ENCODE measurements at regions not wholly inside any gene's neighbourhood (a gene's known extent, or its start where the extent isn't known, plus 50 kb on each side); places are given as distances from the start of the nearest gene placed in this dataset.

- no peak for TF ChIP-seq TCF12 (IDR thresholded peaks at IDR 0.05; ENCODE audit: low read depth)
- no peak for TF ChIP-seq MAX (IDR thresholded peaks at IDR 0.05)
These were observed 54.1 kb upstream of the AKAP13 start for GRCh38 chr15:85326291-85326690.

- no peak for TF ChIP-seq USF1 (IDR thresholded peaks at IDR 0.05)
- no peak for TF ChIP-seq CREB1 (IDR thresholded peaks at IDR 0.05; ENCODE audit: low read depth)
- no peak for TF ChIP-seq TEAD4 (IDR thresholded peaks at IDR 0.05)
- TF ChIP-seq ZBTB7A (IDR thresholded peaks at IDR 0.05; ENCODE audit: low read depth) = no peak
- no peak for TF ChIP-seq MAX (IDR thresholded peaks at IDR 0.05)
- no peak for TF ChIP-seq CEBPB (IDR thresholded peaks at IDR 0.05)
- no peak for TF ChIP-seq EP300 (IDR thresholded peaks at IDR 0.05; ENCODE audit: borderline replicate concordance)
- no peak for TF ChIP-seq NFIC (IDR thresholded peaks at IDR 0.05)
- no peak for TF ChIP-seq RAD21 (IDR thresholded peaks at IDR 0.05; ENCODE audit: low read depth)
- no peak for TF ChIP-seq TCF12 (IDR thresholded peaks at IDR 0.05; ENCODE audit: low read depth)
- TF ChIP-seq YY1 (IDR thresholded peaks at IDR 0.05; ENCODE audit: low read depth) = no peak
These were observed 52.6 kb upstream of the AKAP13 start for GRCh38 chr15:85327820-85328219.

- TF ChIP-seq REST (IDR thresholded peaks at IDR 0.05; ENCODE audit: low read depth) (no peak), TCF12 (IDR thresholded peaks at IDR 0.05; ENCODE audit: low read depth) (no peak), RAD21 (IDR thresholded peaks at IDR 0.05; ENCODE audit: low read depth) (no peak), NFIC (IDR thresholded peaks at IDR 0.05) (no peak), EGR1 (IDR thresholded peaks at IDR 0.05) (no peak), USF1 (IDR thresholded peaks at IDR 0.05) (no peak), CEBPB (IDR thresholded peaks at IDR 0.05) (no peak), YY1 (IDR thresholded peaks at IDR 0.05; ENCODE audit: low read depth) (no peak), FOXM1 (IDR thresholded peaks at IDR 0.05; ENCODE audit: borderline replicate concordance, low read depth) (no peak), TAF1 (IDR thresholded peaks at IDR 0.05; ENCODE audit: low read depth) (no peak), ZBTB7A (IDR thresholded peaks at IDR 0.05; ENCODE audit: low read depth) (no peak), TEAD4 (IDR thresholded peaks at IDR 0.05) (no peak), EP300 (IDR thresholded peaks at IDR 0.05; ENCODE audit: borderline replicate concordance) (no peak), MAX (IDR thresholded peaks at IDR 0.05) (no peak)
These were observed 50.6 kb upstream of the AKAP13 start for GRCh38 chr15:85329561-85330422.
